Endothelial cell of umbilical vein (primary cell): ENCODE measurements at regions not wholly inside any gene's neighbourhood (a gene's known extent, or its start where the extent isn't known, plus 50 kb on each side); places are given as distances from the start of the nearest gene placed in this dataset.

Experiments
- BruUV-seq: library from RNA; stranded (reverse); fragments of 400-500 nt; replicated peaks from 2 replicates; lab custom pipeline; 2021; lab: Mats Ljungman, UMichigan
- CTCF ChIA-PET: fragments of 300-600, 350-600 bp; sonication (Branson Sonifier 250); formaldehyde crosslinking; loops from one replicate; lab custom pipeline; 2021; ENCODE audit warnings: antibody characterized with exemption, inconsistent platforms; lab: Charles Lee
- POLR2A ChIA-PET: fragments of 300-600, 350-600 bp; sonication (Branson Sonifier 250); formaldehyde crosslinking; loops from one replicate; lab custom pipeline; 2021; ENCODE audit warnings: antibody characterized with exemption, inconsistent platforms; lab: Charles Lee
- DNase-seq: peaks from one replicate; pipeline ENCODE4 v3.0.0-alpha.2; 2011; ENCODE audit warnings: low read depth, low spot score
- FAIRE-seq: peaks from 2 replicates; lab custom pipeline; 2011; peaks lifted over from hg19 to GRCh38; lab: Jason Lieb, UNC
- H2AFZ ChIP-seq: 2 replicates; pipeline ENCODE4 v1.6.0; 2012; ENCODE audit warnings: low read depth, low read length, control low read depth, inconsistent platforms
- H3K27ac ChIP-seq: 2 replicates; pipeline ENCODE4 v1.5.1; 2011; ENCODE audit warnings: low read depth, mild to moderate bottlenecking, control low read depth, low read length, moderate library complexity; ENCODE audit not compliant: insufficient read depth
- H3K27me3 ChIP-seq, 2 experiments: 2 replicates each; pipeline versions ENCODE4 v1.6.0 to v1.6.1; 2011; ENCODE audit warnings: low read length in 2 of 2, mixed read lengths in 1 of 2; ENCODE audit not compliant: control insufficient read depth in 2 of 2, insufficient read depth in 2 of 2
- H3K36me3 ChIP-seq, 2 experiments: 2 replicates in 1 of 2; 3 replicates in 1 of 2; pipeline ENCODE4 v1.5.1; 2011; ENCODE audit warnings: low read length in 2 of 2, mild to moderate bottlenecking in 1 of 2, moderate library complexity in 1 of 2; ENCODE audit not compliant: control insufficient read depth in 2 of 2, insufficient read depth in 2 of 2; ENCODE audit errors: extremely low read depth in 1 of 2
- H3K4me1 ChIP-seq: 3 replicates; pipeline ENCODE4 v1.5.1; 2011; ENCODE audit warnings: mild to moderate bottlenecking, low read length; ENCODE audit not compliant: control insufficient read depth, insufficient read depth; ENCODE audit errors: extremely low read depth
- H3K4me2 ChIP-seq: 2 replicates; pipeline ENCODE4 v1.6.1; 2011; ENCODE audit warnings: low read length, control low read depth, mixed read lengths; ENCODE audit not compliant: insufficient read depth
- H3K4me3 ChIP-seq, 3 experiments: fragments of 200-600 bp in 1 of 3; sonication (generic), shearing (Covaris generic) in 1 of 3; replicated peaks in 1 of 3; 2 replicates each; pipeline ENCODE4 v1.5.1; 2011 to 2016; ENCODE audit warnings: control low read depth in 3 of 3, low read length in 3 of 3, mild to moderate bottlenecking in 2 of 3, inconsistent platforms in 1 of 3, low read depth in 1 of 3, moderate library complexity in 1 of 3; ENCODE audit not compliant: insufficient read depth in 1 of 3
- H3K79me2 ChIP-seq: 2 replicates; pipeline ENCODE4 v1.6.0; 2012; ENCODE audit warnings: low read length, inconsistent platforms; ENCODE audit not compliant: control insufficient read depth, insufficient read depth
- H3K9ac ChIP-seq: replicated peaks from 2 replicates; pipeline ENCODE3; 2011; ENCODE audit warnings: low read length, control low read depth; ENCODE audit not compliant: insufficient read depth; ENCODE audit errors: extremely low read depth
- H3K9me1 ChIP-seq: replicated peaks from 3 replicates; pipeline ENCODE4 v1.6.0; 2011; ENCODE audit warnings: mild to moderate bottlenecking, low read length; ENCODE audit not compliant: control insufficient read depth, insufficient read depth; ENCODE audit errors: extremely low read depth
- H3K9me3 ChIP-seq: replicated peaks from 2 replicates; pipeline ENCODE4 v1.5.1; 2012; ENCODE audit warnings: low read length, inconsistent platforms; ENCODE audit not compliant: control insufficient read depth, insufficient read depth
- H4K20me1 ChIP-seq: replicated peaks from 2 replicates; pipeline ENCODE3; 2011; ENCODE audit warnings: mild to moderate bottlenecking, low read length; ENCODE audit not compliant: control insufficient read depth, insufficient read depth; ENCODE audit errors: extremely low read depth
- CTCF ChIP-seq, 2 donors: IDR thresholded peaks; 1 replicate in 1 of 2; 2 replicates in 1 of 2; pipeline ENCODE4 v1.5.1; 2011; ENCODE audit warnings: low read length in 2 of 2, mild to moderate bottlenecking in 2 of 2, moderate library complexity in 2 of 2, control low read depth in 1 of 2, inconsistent platforms in 1 of 2, low read depth in 1 of 2; ENCODE audit not compliant: insufficient read depth in 1 of 2; ENCODE audit errors: extremely low read depth in 1 of 2
- EZH2 ChIP-seq: IDR thresholded peaks from 2 replicates; pipeline ENCODE4 v1.6.1; 2012; ENCODE audit warnings: borderline replicate concordance, low read depth, mild to moderate bottlenecking, moderate library complexity, low read length, inconsistent platforms; ENCODE audit not compliant: severe bottlenecking
- FOS ChIP-seq: IDR thresholded peaks from 2 replicates; pipeline ENCODE4 v1.6.1; 2011; ENCODE audit warnings: mild to moderate bottlenecking, low read length, moderate library complexity, borderline replicate concordance; ENCODE audit not compliant: insufficient read depth
- GATA2 ChIP-seq: IDR thresholded peaks from 2 replicates; pipeline ENCODE4 v1.7.0; 2011; ENCODE audit warnings: low read depth, mild to moderate bottlenecking, moderate library complexity, mixed read lengths, low read length; ENCODE audit not compliant: insufficient read length, insufficient read depth
- JUN ChIP-seq: IDR thresholded peaks from 2 replicates; pipeline ENCODE4 v1.6.1; 2011; ENCODE audit warnings: borderline replicate concordance, low read depth; ENCODE audit not compliant: insufficient read length, insufficient read depth
- MAX ChIP-seq: IDR thresholded peaks from 2 replicates; pipeline ENCODE4 v1.6.1; 2011; ENCODE audit not compliant: insufficient read depth, insufficient read length
- MYC ChIP-seq: IDR thresholded peaks from one replicate; pipeline ENCODE4 v1.6.1; 2011; ENCODE audit warnings: mild to moderate bottlenecking, low read depth, low read length
- POLR2A ChIP-seq: IDR thresholded peaks from 2 replicates; pipeline ENCODE4 v1.6.1; 2012; ENCODE audit warnings: low read depth, mild to moderate bottlenecking, control low read depth, low read length
- POLR2AphosphoS5 ChIP-seq: IDR thresholded peaks from 2 replicates; pipeline ENCODE4 v1.6.1; 2012; ENCODE audit warnings: low read depth, mild to moderate bottlenecking, control low read depth, low read length, moderate library complexity; ENCODE audit not compliant: insufficient read depth
- dilution Hi-C: fragments of 300-500 bp; cut with MboI; formaldehyde crosslinking; loops from one replicate; pipeline ENCODE4 v1.15.0; 2019; ENCODE audit warnings: low sequenced_read_pairs; ENCODE audit not compliant: extremely low pct_ligation_motif_present
- intact Hi-C: fragments of 100-400 bp; cut with micrococcal nuclease; formaldehyde crosslinking; loops from one replicate; pipeline ENCODE4 v1.10.0; 2022

GRCh38 chr1:83573776-83574175 lies 425.2 kb downstream of the TTLL7 start:
- Histone ChIP-seq H2AFZ (no peak overlapping the region), H3K79me2 (no peaks in the 10 kb centered on the region), H3K27me3 (no peaks in the 10 kb centered on the region), H3K4me3 (no peak overlapping the region), H4K20me1 (no peaks in the 10 kb centered on the region), H3K27ac (no peak overlapping the region), H3K4me2 (no peak overlapping the region), H3K9ac (no peak overlapping the region), H3K4me1 (no peaks in the 10 kb centered on the region), H3K9me1 (no peaks in the 10 kb centered on the region), H3K9me3 (no peaks in the 10 kb centered on the region), H3K36me3 (no peaks in the 10 kb centered on the region)
- ChIA-PET CTCF (no interaction called here), POLR2A (no interaction called here)
- intact Hi-C loops = no loop called here
- DNase-seq (no peak), FAIRE-seq (no peak)
- dilution Hi-C loops = no loop called here
- TF ChIP-seq EZH2 = no peak
- no peak for TF ChIP-seq MAX
- no peak for TF ChIP-seq POLR2AphosphoS5
- no TSS peak for BruUV-seq

- no peak overlapping the region for H3K4me2 ChIP-seq
- H3K4me3 ChIP-seq = no peak overlapping the region
- ChIA-PET POLR2A (no interaction called here), CTCF (interaction anchor here (0.6 kb wide), 1 partner anchor 28 kb away, joined by 3 read pairs; no protein-coding TSS in a partner anchor)
- no peak for FAIRE-seq
- no peaks in the 10 kb centered on the region for H3K9me1 ChIP-seq
- H3K79me2 ChIP-seq = no peaks in the 10 kb centered on the region
- no TSS peak for BruUV-seq
- no peak for TF ChIP-seq POLR2AphosphoS5
- no peak for TF ChIP-seq POLR2A
- TF ChIP-seq CTCF (IDR thresholded peaks at IDR 0.05; ENCODE audit: extremely low read depth in 1 of 2, insufficient read depth in 1 of 2, low read depth in 1 of 2, low read length in 2 of 2) = no peak
- TF ChIP-seq FOS = no peak
- no peak for TF ChIP-seq GATA2
- no peak for TF ChIP-seq EZH2
- TF ChIP-seq JUN = no peak
- TF ChIP-seq MAX = no peak
- no peak for TF ChIP-seq MYC
- H3K9ac ChIP-seq = no peak overlapping the region
- no peaks in the 10 kb centered on the region for H3K4me1 ChIP-seq
- dilution Hi-C loops = no loop called here
- H4K20me1 ChIP-seq = no peaks in the 10 kb centered on the region
- no peaks in the 10 kb centered on the region for H3K27me3 ChIP-seq
- H3K36me3 ChIP-seq = no peaks in the 10 kb centered on the region
- no peak overlapping the region for H2AFZ ChIP-seq
- H3K27ac ChIP-seq = no peak overlapping the region
- intact Hi-C loops = no loop called here
- no peak for DNase-seq
- H3K9me3 ChIP-seq = no peaks in the 10 kb centered on the region
Observed at GRCh38 chr1:83571536-83571935, 427.4 kb downstream of the TTLL7 start.
